HUES64 (cell line): ENCODE measurements at regions not wholly inside any gene's neighbourhood (a gene's known extent, or its start where the extent isn't known, plus 50 kb on each side); places are given as distances from the start of the nearest gene placed in this dataset.

Source experiments
- H3K27ac ChIP-seq: 2 replicates; pipeline ENCODE4 v1.7.0; 2013; ENCODE audit warnings: low read depth, low read length, inconsistent platforms
- H3K27me3 ChIP-seq: 2 replicates; pipeline ENCODE4 v1.6.1; 2013; ENCODE audit warnings: mild to moderate bottlenecking, low read length; ENCODE audit not compliant: insufficient read depth
- H3K36me3 ChIP-seq: 2 replicates; pipeline ENCODE4 v1.6.1; 2013; ENCODE audit warnings: mild to moderate bottlenecking, low read length; ENCODE audit not compliant: insufficient read depth
- H3K4me1 ChIP-seq: 2 replicates; pipeline ENCODE4 v1.6.1; 2013; ENCODE audit warnings: mild to moderate bottlenecking, low read length, moderate library complexity; ENCODE audit not compliant: insufficient read depth
- H3K4me3 ChIP-seq: 2 replicates; pipeline ENCODE4 v1.5.1; 2013; ENCODE audit warnings: mild to moderate bottlenecking, low read length, moderate library complexity
- H3K9ac ChIP-seq: 2 replicates; pipeline ENCODE4 v1.6.1; 2013; ENCODE audit warnings: mild to moderate bottlenecking, low read depth, low read length
- H3K9me3 ChIP-seq: 2 replicates; pipeline ENCODE4 v1.6.1; 2013; ENCODE audit warnings: low read depth, low read length; ENCODE audit not compliant: insufficient read depth
- WGBS: fragments of 150-250, 120-280 bp; methylation state at CpG from one replicate; pipeline ENCODE4 v1.1.7; 2013; ENCODE audit warnings: missing lambda C conversion rate; 5-methylcytosine and 5-hydroxymethylcytosine counted together

DNA sequence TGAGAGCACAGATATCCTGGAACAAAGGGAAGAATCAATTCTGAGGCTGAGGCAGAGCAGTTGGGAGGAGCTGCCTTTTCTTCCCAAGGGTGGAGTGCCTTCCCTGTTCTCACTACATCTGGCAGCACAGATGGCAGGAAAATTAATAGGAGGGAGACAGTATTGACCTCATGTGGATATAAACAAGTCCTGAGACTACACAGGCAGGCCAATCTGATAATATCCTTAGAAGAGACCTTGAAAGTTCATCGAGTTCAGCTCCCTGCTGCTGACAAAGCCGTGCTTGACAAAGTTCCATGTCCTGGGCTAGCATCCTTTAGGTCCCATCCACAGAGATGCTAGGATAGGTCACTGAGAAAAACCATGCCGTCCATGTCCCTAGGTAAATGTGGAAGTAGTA is 1451.5 kb downstream of the EFNB2 start:
- Histone ChIP-seq H3K27ac (no peak overlapping the region), H3K4me1 (peaks cover 6% of the 10 kb centered on the region; the same call in 1 of the 2 replicates), H3K4me3 (no peak overlapping the region), H3K9me3 (no peaks in the 10 kb centered on the region), H3K27me3 (no peaks in the 10 kb centered on the region), H3K9ac (no peak overlapping the region), H3K36me3 (no peaks in the 10 kb centered on the region)
- WGBS = 96% methylated on average over 3 of the region's 3 CpGs

GRCh38 chr13:105074755-105075154 is 1460.7 kb downstream of the EFNB2 start:
- H3K27ac ChIP-seq = no peak overlapping the region
- no peak overlapping the region for H3K4me3 ChIP-seq
- no CpG with 5 or more reads among the region's 2 CpGs for WGBS

DNA sequence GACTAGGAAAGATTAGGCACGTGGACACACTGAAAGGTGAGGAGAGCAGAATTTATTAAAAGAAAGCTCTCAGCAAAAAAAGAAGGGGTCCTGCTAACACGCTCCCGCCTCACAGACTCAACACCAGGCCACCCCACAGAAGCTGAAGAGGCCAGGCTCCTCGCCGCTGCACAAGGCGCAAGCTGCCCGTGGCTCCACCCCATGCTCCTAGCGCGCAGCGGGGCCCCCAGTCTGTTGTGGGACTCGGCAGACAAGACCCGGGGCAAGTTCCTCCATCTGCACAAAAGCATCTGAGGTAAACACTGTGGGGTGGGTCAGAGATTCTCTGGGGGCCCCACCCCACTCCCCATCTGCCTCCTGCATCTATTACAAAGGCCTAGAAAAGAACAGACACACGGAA is 1462.4 kb downstream of the EFNB2 start:
- H3K27ac ChIP-seq = no peak overlapping the region
- H3K4me3 ChIP-seq = no peak overlapping the region
- H3K9me3 ChIP-seq = no peaks in the 10 kb centered on the region
- H3K36me3 ChIP-seq = no peaks in the 10 kb centered on the region
- H3K4me1 ChIP-seq = no peaks in the 10 kb centered on the region
- whole genome bisulfite sequencing = 96% methylated on average over 13 of the region's 13 CpGs
- no peaks in the 10 kb centered on the region for H3K27me3 ChIP-seq
- H3K9ac ChIP-seq = no peak overlapping the region

More at GRCh38 chr13:105074755-105075154, 1460.7 kb downstream of the EFNB2 start:
- no peaks in the 10 kb centered on the region for H3K9me3 ChIP-seq
- H3K36me3 ChIP-seq = no peaks in the 10 kb centered on the region
- H3K9ac ChIP-seq = no peak overlapping the region
- H3K4me1 ChIP-seq = no peaks in the 10 kb centered on the region
- no peaks in the 10 kb centered on the region for H3K27me3 ChIP-seq

DNA sequence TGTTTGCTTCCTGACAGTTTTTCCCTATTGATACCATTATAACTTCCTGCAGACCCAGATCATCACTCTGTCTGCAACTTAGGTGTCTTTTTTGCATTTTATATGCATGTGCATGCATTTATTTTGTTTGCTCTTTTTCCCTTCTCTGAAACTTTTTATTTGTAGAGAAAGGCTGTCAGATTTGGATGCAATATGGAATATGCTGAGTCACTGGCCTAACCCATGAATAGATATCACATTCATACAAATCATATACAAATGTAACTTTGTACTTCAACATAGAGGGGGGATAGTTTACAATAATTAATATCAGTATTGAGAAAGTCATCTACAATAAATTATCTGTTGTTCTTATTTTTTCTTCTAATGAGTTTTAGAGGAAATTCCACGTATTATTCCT is 1465.0 kb downstream of the EFNB2 start:
- H3K4me1 ChIP-seq = no peaks in the 10 kb centered on the region
- H3K27ac ChIP-seq = no peak overlapping the region
- no peak overlapping the region for H3K9ac ChIP-seq
- H3K4me3 ChIP-seq = no peak overlapping the region
- WGBS = no CpG with 5 or more reads among the region's 1 CpG
- no peaks in the 10 kb centered on the region for H3K27me3 ChIP-seq
- H3K36me3 ChIP-seq = no peaks in the 10 kb centered on the region
- no peaks in the 10 kb centered on the region for H3K9me3 ChIP-seq

DNA sequence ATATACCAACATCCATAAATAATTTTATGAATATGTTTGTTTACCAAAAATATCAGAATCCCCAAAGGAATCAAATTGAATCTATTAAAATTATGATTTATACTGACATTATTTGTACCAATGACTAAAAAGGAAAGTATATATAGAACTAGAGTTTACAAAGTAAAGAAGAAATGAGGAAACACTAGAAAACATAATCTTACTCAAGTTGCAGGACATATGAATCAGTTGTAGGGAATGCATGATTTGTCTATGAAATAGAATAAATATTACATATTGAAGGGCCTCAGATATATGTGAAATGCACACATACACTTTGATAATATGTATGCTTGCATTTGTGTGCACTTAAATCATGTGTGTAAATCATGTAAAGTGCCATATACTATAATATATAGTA is 1466.4 kb downstream of the EFNB2 start:
- Histone ChIP-seq H3K9ac (no peak overlapping the region), H3K27me3 (no peaks in the 10 kb centered on the region), H3K27ac (no peak overlapping the region), H3K4me1 (no peaks in the 10 kb centered on the region), H3K9me3 (no peaks in the 10 kb centered on the region), H3K36me3 (no peaks in the 10 kb centered on the region), H3K4me3 (no peak overlapping the region)

GRCh38 chr13:105063676-105064075 is 1471.8 kb downstream of the EFNB2 start:
- 97% methylated on average over 3 of the region's 5 CpGs for whole genome bisulfite sequencing
- Histone ChIP-seq H3K9ac (no peak overlapping the region), H3K9me3 (no peaks in the 10 kb centered on the region), H3K4me1 (no peaks in the 10 kb centered on the region), H3K36me3 (no peaks in the 10 kb centered on the region), H3K27ac (no peak overlapping the region), H3K27me3 (no peaks in the 10 kb centered on the region), H3K4me3 (no peak overlapping the region)

DNA sequence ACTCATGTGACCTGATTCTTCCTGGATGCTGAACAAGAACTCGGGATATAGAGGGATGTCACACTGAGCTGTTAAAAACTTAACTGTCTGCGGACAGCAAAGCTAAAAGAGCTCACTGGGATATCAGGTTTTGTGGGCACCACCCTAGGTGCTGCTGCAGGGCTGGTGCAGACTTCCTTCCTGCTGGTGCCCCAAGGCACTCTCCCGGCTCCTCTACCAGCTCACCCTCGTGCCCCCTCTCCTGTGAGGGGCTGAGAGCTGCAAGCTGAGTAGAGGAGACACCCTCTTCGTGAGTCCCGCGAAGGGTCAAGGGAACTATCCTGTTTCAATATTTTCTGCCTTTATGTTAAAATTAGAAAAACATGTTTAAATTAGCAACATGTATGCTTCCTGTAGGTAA is 1475.7 kb downstream of the EFNB2 start:
- 84% methylated on average over 6 of the region's 7 CpGs for WGBS

DNA sequence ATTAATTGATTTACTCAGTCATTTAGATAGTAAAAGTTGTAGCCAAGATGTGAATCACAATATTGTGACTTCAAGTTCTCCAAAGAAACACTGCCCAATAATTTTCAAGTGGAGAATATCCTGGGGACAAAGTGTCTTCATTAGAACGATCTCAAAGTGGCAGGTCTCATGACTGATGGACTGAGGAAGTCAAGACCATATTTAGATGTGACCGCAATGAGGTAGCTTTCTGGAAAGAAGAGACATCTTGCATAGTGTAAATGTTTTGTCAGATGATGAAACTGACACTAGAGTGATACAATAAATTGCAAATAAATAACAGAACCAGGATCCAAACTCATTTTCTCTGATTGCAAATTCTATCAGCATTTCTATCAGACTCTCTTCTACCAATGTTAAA is 1476.9 kb downstream of the EFNB2 start:
- Histone ChIP-seq H3K9ac (no peak overlapping the region), H3K4me1 (no peaks in the 10 kb centered on the region), H3K27ac (no peak overlapping the region), H3K9me3 (no peaks in the 10 kb centered on the region), H3K4me3 (no peak overlapping the region), H3K27me3 (no peaks in the 10 kb centered on the region), H3K36me3 (no peaks in the 10 kb centered on the region)
- WGBS = 91% methylated on average over 2 of the region's 2 CpGs

More for the DNA sequence above, 1475.7 kb downstream of the EFNB2 start:
- no peak overlapping the region for H3K4me3 ChIP-seq
- no peaks in the 10 kb centered on the region for H3K9me3 ChIP-seq
- H3K4me1 ChIP-seq = no peaks in the 10 kb centered on the region
- H3K9ac ChIP-seq = no peak overlapping the region
- no peak overlapping the region for H3K27ac ChIP-seq
- no peaks in the 10 kb centered on the region for H3K27me3 ChIP-seq
- H3K36me3 ChIP-seq = no peaks in the 10 kb centered on the region

DNA sequence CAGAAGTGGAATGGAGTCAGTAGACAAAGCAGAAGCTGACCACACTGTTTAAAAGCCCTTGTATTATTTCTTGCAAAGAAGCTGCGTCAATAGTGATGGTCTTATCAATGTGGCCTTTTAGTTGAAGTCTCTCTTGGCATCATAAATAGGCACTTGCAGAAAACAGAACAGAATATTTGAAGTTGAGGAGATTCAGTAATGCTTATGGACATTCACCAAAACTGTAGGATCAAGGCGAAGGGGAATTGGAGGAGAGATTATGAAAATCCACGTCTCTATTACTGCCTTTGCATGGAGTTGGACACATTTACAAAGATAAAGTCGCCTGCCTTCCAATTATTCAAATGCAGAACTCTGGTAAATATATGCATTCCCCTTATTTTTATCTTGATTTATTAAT is 1482.8 kb downstream of the EFNB2 start:
- Histone ChIP-seq H3K9ac (no peak overlapping the region), H3K4me1 (no peaks in the 10 kb centered on the region), H3K36me3 (no peaks in the 10 kb centered on the region), H3K27me3 (no peaks in the 10 kb centered on the region), H3K4me3 (no peak overlapping the region), H3K9me3 (no peaks in the 10 kb centered on the region), H3K27ac (no peak overlapping the region)
- WGBS = 97% methylated on average over 3 of the region's 4 CpGs

DNA sequence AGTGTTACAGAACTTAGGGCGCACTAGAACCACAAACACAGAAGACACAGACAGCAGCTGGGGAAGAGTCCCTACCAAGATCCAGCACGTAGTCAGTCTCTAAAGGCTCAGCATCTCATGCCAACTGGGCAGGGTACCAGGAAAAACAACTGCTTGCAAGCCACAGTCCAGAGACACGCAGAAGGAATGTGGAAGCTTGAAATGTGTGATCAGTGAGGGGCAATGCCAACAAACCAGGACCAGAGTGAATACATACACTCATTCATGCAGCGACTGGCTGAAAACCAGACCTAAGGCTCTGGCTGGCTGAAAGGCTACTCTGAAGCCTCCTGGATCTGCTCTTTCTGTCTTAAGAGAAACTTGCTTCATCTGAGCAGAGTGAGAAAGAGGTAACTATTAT is 1484.8 kb downstream of the EFNB2 start:
- H3K9me3 ChIP-seq = no peaks in the 10 kb centered on the region
- H3K9ac ChIP-seq = no peak overlapping the region
- no peak overlapping the region for H3K27ac ChIP-seq
- H3K4me3 ChIP-seq = no peak overlapping the region
- 91% methylated on average over 4 of the region's 4 CpGs for WGBS
- no peaks in the 10 kb centered on the region for H3K36me3 ChIP-seq
- H3K4me1 ChIP-seq = no peaks in the 10 kb centered on the region
- no peaks in the 10 kb centered on the region for H3K27me3 ChIP-seq

GRCh38 chr13:105048677-105049076 is 1486.8 kb downstream of the EFNB2 start:
- no peaks in the 10 kb centered on the region for H3K36me3 ChIP-seq
- H3K4me1 ChIP-seq = no peaks in the 10 kb centered on the region
- 74% methylated on average over 1 of the region's 1 CpG for WGBS

DNA sequence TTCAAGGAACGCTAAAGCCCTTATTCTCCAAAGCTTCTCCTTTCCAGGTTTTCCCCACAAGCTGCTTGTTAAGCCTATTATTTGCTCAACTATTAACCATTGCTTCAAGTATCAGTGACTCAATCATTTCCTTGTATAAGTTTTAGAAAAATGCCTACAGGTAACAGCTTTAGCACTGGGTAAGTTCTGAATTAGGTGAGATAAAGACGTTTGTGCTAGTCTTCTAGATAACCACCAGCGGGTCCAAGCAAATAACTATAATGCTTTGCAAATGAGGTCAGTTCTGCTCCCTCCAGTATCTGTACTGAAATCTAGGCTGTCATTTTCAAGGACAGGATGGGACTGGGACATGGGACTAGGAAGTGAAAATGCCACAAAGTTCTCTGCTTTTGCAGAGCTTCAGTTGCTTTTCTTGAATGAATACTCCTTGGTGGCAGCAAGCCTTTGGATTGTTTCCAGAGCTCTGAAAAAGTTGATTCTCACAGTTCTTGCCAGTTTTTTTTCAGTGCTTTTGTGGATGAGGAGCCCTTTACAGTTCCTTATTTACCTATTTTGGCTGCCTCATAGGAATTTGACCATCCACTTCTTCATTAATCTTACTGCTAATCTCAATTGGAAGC is 1487.7 kb downstream of the EFNB2 start:
- H3K36me3 ChIP-seq = no peaks in the 10 kb centered on the region
- no peaks in the 10 kb centered on the region for H3K27me3 ChIP-seq
- H3K27ac ChIP-seq = no peak overlapping the region
- no peak overlapping the region for H3K4me3 ChIP-seq
- no peaks in the 10 kb centered on the region for H3K4me1 ChIP-seq
- no peak overlapping the region for H3K9ac ChIP-seq
- WGBS = 88% methylated on average over 3 of the region's 3 CpGs
- H3K9me3 ChIP-seq = peaks cover 3% of the 10 kb centered on the region; the same call in 1 of the 2 replicates

More at GRCh38 chr13:105048677-105049076, 1486.8 kb downstream of the EFNB2 start:
- H3K27ac ChIP-seq = no peak overlapping the region
- no peaks in the 10 kb centered on the region for H3K27me3 ChIP-seq
- no peak overlapping the region for H3K4me3 ChIP-seq
- H3K9me3 ChIP-seq = no peaks in the 10 kb centered on the region
- H3K9ac ChIP-seq = no peak overlapping the region
